SHP77 treated with DMSO at 0.1 percent for 48 hours (cell line): ENCODE measurements at regions not wholly inside any gene's neighbourhood (a gene's known extent, or its start where the extent isn't known, plus 50 kb on each side); places are given as distances from the start of the nearest gene placed in this dataset.

ENCODE experiments used
- DNase-seq: peaks from one replicate; lab custom pipeline; 2025; lab: John Stamatoyannopoulos, UW

GRCh38 chrX:45306794-45307193 is 106.1 kb upstream of the DIPK2B start:
- no peak for DNase-seq

DNA sequence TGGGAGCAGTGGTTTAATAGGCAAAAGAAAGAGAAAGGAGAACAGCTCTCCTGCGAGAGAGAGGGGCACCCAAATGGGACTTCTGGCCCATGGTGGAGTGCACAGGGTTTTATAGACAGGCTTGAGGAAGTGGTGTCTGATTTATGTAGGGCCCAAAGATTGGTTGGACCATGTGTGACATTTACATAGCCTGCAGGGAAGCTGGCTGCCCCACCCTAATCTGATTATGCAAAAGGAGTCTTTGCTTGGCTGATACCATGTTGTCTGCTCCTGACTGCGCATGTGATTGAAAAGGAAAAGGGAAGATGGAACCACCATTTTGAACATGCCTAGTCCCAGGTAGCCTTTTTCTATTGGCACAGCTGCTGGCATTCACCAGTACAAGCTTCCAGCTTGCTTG is 100.0 kb upstream of the DIPK2B start:
- no peak for DNase-seq

- no peak for DNase-seq
Observed at GRCh38 chrX:45295259-45295986, 94.7 kb upstream of the DIPK2B start.

- no peak for DNase-seq
Observed at GRCh38 chrX:45274576-45274975, 73.9 kb upstream of the DIPK2B start.

DNA sequence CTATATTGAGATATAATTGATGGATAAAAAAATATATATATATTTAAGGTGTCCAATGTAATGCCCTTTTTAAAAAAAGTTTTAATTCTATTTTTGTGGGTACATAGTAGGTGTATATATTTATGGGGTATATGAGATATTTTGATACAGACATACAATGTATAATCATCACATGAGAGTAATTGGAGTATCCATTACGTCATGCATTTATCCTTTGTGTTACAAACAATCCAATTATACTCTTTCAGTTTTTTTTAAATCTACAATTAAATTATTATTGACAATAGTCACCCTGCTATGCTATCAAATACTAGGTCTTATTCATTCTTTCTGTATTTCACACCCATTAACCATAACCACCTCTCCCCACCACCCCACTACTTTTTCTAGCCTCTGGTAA is 66.3 kb upstream of the DIPK2B start:
- DNase-seq, result no peak

- no peak for DNase-seq
Observed at GRCh38 chrX:45266456-45266855, 65.8 kb upstream of the DIPK2B start.

- no peak for DNase-seq
Observed at GRCh38 chrX:45264865-45265264, 64.2 kb upstream of the DIPK2B start.

DNA sequence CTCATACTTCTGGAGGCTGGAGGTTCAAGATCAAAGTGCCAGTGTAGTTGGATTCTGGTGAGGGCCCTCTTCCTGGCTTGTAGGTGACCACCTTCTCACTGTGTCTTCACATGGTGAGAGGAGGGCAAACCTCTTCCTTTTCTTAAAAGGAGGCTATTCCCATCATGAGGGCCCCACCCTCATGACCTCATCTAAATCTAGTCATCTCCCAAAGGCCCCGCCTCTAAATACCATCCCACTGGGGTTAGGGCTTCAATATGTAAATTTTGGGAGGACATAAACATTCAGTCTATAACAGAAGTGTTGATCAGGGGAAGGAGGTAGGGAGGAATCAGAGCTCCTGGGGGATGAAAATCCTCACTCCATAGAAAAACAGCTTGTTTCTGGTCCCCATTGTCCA is 60.8 kb upstream of the DIPK2B start:
- DNase-seq, result no peak

DNA sequence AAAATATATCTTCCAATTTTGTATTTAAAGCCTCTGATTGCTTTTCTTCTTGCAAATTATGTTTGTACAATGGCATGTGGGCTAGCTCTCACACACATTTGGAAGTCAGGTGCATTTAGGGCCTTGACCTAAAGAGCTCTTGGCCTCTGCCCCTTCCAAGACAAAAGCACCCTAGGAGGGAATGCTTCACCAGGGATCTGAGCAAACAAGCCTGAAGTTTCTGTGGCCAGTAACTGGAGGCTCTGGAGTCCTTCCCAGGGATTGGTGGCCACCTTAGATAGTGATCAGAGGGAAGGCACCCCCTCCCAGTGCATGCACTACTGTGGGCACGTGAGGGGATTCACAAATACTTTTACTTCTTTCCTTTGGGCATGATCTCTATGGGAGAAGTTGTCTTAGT is 60.3 kb upstream of the DIPK2B start:
- no peak for DNase-seq

DNA sequence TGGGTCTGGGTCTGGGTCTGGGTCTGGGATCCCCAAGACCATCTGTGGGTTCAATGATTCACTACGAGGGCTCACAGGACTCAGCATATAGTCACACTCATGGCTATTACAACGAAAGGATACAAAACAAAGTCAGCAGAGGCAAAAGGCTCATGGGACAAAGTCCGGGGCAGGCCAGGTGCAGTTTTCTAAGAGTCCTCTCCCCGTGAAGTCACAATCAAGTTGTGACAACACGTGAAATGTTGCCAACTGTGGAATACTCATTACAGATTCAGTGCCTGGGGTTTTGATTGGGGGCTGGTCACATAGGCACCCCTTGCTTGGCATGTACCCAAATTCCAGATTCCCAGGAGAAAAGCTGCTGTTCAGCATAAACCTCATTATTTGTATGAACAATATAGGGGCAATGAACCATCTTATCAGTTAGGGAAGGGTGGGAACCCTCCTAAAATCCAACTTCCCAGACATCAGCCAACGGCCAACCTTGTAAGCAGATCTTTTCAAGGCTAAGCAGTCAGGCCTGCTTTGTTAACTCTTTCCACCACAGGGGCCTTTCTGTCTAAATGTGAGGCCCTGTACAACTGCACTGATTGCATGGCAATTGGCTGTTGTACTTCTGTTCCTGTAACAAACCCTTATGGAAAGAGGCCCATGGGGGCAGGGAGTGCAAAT is 58.2 kb upstream of the DIPK2B start:
- no peak for DNase-seq
